ENCODE measurements at regions not wholly inside any gene's neighbourhood (a gene's known extent, or its start where the extent isn't known, plus 50 kb on each side); places are given as distances from the start of the nearest gene placed in this dataset.

DNA sequence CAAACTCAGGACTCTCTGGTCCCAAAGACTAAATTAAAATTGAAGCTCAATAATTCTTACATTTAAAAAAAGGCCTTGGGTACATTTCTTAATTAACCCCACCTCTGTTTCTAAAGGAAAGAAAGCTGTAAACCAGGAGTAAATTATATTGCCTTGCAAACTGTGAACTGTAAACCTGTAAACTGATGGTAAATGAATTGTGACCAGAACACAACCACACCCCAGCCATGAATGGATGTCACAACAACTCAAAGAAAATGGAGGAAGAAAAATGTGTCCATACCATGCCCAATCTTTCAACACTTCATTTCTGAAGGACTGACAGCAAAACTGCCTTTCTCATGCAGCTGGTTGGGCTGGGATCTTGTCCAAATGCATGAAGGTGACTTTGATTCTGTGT, 171.3 kb upstream of the C1orf87 start:
- H3K4me1 ChIP-seq (ENCODE audit: control insufficient read depth, insufficient read depth, low read length, poor library complexity, severe bottlenecking), result no peaks in the 10 kb centered on the region
- Mint-ChIP-seq H3K36me3 (no peaks in the 10 kb centered on the region), H3K9me3 (peaks cover 0 to 8% (median 5%) of the 10 kb centered on the region in 7 donors), H3K4me1 (no peaks in the 10 kb centered on the region), H3K27ac (no peak overlapping the region), H3K27me3 (no peaks in the 10 kb centered on the region), H3K4me3 (no peak overlapping the region)
- ATAC-seq (ENCODE audit: low read depth in 2 of 2), result no peak
- H3K27me3 ChIP-seq (ENCODE audit: control insufficient read depth, insufficient read depth, low read length), result no peaks in the 10 kb centered on the region
- no peak for DNase-seq
- no peak overlapping the region for H3K4me3 ChIP-seq (ENCODE audit: low read depth, low read length)
- H3K36me3 ChIP-seq (ENCODE audit: control insufficient read depth, insufficient read depth, low read length), result no peaks in the 10 kb centered on the region
- no peak overlapping the region for H3K27ac ChIP-seq (ENCODE audit: insufficient read depth, low read length, poor library complexity, severe bottlenecking)
- H3K9me3 ChIP-seq (ENCODE audit: control insufficient read depth in 2 of 2, low read length in 2 of 2), result no peaks in the 10 kb centered on the region

DNA sequence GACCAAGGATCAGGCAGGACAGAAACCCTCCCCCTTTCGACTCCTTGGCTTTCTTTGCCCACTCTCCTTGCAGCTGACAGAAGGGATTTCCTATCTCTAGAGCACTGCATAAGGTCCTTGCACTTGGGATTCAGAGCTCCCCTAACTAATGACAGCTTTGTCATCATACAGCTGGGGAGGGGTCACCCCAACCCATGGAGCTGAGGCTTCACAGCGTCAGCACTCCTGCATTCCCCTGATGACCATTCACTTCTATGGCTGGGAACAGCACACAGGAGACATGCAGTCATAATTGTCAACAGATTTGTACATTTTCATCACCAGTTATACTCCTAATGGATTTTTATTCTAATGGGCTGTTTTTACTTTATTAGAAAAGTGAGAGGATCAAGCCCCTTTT, 161.7 kb upstream of the C1orf87 start:
- DNase-seq (no peak), ATAC-seq (ENCODE audit: low read depth in 2 of 2) (no peak)
- no peak overlapping the region for H3K4me3 ChIP-seq (ENCODE audit: low read depth, low read length)
- Mint-ChIP-seq H3K36me3 (no peaks in the 10 kb centered on the region), H3K9me3 (peaks cover 0 to 3% (median 0%) of the 10 kb centered on the region in 7 donors), H3K27me3 (no peaks in the 10 kb centered on the region), H3K4me3 (no peak overlapping the region), H3K4me1 (no peaks in the 10 kb centered on the region), H3K27ac (no peak overlapping the region)
- no peaks in the 10 kb centered on the region for H3K4me1 ChIP-seq (ENCODE audit: control insufficient read depth, insufficient read depth, low read length, poor library complexity, severe bottlenecking)
- H3K27ac ChIP-seq (ENCODE audit: insufficient read depth, low read length, poor library complexity, severe bottlenecking), result no peak overlapping the region
- no peaks in the 10 kb centered on the region for H3K36me3 ChIP-seq (ENCODE audit: control insufficient read depth, insufficient read depth, low read length)
- no peaks in the 10 kb centered on the region for H3K9me3 ChIP-seq (ENCODE audit: control insufficient read depth in 2 of 2, low read length in 2 of 2)
- no peaks in the 10 kb centered on the region for H3K27me3 ChIP-seq (ENCODE audit: control insufficient read depth, insufficient read depth, low read length)

DNA sequence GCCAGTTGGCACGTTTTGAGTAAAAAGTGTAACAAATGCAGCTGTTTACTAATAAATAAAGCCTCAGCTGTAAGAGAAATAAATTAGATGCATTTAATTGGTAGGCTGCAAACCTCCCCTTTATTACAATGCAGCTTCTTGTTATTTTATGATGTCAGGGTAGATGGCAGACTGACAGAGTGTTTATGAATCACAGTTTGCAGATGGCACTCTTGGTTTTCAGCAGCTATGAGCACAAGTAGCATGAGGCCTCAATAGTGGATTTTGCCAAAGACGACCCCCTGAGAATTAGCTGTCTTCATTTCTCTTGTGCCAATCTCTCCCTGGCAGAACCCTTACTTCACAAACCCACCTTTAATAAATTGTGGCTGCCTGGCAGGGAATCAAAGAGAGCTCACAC, 161.2 kb upstream of the C1orf87 start:
- Mint-ChIP-seq H3K9me3 (peaks cover 0 to 3% (median 0%) of the 10 kb centered on the region in 7 donors), H3K4me3 (no peak overlapping the region), H3K4me1 (no peaks in the 10 kb centered on the region), H3K36me3 (no peaks in the 10 kb centered on the region), H3K27ac (no peak overlapping the region), H3K27me3 (no peaks in the 10 kb centered on the region)
- Histone ChIP-seq H3K4me3 (ENCODE audit: low read depth, low read length) (no peak overlapping the region), H3K9me3 (ENCODE audit: control insufficient read depth in 2 of 2, low read length in 2 of 2) (no peaks in the 10 kb centered on the region), H3K27ac (ENCODE audit: insufficient read depth, low read length, poor library complexity, severe bottlenecking) (no peak overlapping the region), H3K36me3 (ENCODE audit: control insufficient read depth, insufficient read depth, low read length) (no peaks in the 10 kb centered on the region), H3K4me1 (ENCODE audit: control insufficient read depth, insufficient read depth, low read length, poor library complexity, severe bottlenecking) (no peaks in the 10 kb centered on the region), H3K27me3 (ENCODE audit: control insufficient read depth, insufficient read depth, low read length) (no peaks in the 10 kb centered on the region)
- no peak for DNase-seq
- ATAC-seq (ENCODE audit: low read depth in 2 of 2), result no peak

DNA sequence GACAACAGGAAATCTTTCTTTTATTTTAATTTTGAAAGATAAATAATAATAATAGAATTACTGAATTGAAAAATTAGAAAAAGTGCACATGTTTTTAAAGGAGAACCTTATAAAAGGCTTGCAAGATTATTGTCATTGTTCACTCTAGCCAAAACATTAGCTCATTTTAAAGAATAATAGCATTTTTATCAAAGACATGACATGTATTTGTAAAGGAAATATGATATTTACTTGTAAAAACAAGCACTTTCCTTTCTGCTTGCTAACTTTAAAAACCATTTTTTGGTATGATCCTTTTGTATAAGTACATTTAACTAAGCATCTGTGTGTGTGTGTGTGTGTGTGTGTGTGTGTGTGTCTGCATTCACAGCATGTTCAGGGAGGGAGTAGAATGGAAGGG, 156.3 kb upstream of the C1orf87 start:
- ATAC-seq (ENCODE audit: low read depth in 2 of 2) (no peak), DNase-seq (no peak)
- H3K4me3 ChIP-seq (ENCODE audit: low read depth, low read length), result no peak overlapping the region
- H3K27ac ChIP-seq (ENCODE audit: insufficient read depth, low read length, poor library complexity, severe bottlenecking), result no peak overlapping the region
- H3K36me3 ChIP-seq (ENCODE audit: control insufficient read depth, insufficient read depth, low read length), result no peaks in the 10 kb centered on the region
- H3K9me3 Mint-ChIP-seq, result peaks cover 0 to 2% (median 0%) of the 10 kb centered on the region in 7 donors
- no peaks in the 10 kb centered on the region for H3K4me1 Mint-ChIP-seq
- H3K9me3 ChIP-seq (ENCODE audit: control insufficient read depth in 2 of 2, low read length in 2 of 2), result no peaks in the 10 kb centered on the region
- no peak overlapping the region for H3K4me3 Mint-ChIP-seq
- no peaks in the 10 kb centered on the region for H3K36me3 Mint-ChIP-seq
- no peaks in the 10 kb centered on the region for H3K27me3 Mint-ChIP-seq
- H3K27ac Mint-ChIP-seq, result no peak overlapping the region
- H3K27me3 ChIP-seq (ENCODE audit: control insufficient read depth, insufficient read depth, low read length), result no peaks in the 10 kb centered on the region
- no peaks in the 10 kb centered on the region for H3K4me1 ChIP-seq (ENCODE audit: control insufficient read depth, insufficient read depth, low read length, poor library complexity, severe bottlenecking)

DNA sequence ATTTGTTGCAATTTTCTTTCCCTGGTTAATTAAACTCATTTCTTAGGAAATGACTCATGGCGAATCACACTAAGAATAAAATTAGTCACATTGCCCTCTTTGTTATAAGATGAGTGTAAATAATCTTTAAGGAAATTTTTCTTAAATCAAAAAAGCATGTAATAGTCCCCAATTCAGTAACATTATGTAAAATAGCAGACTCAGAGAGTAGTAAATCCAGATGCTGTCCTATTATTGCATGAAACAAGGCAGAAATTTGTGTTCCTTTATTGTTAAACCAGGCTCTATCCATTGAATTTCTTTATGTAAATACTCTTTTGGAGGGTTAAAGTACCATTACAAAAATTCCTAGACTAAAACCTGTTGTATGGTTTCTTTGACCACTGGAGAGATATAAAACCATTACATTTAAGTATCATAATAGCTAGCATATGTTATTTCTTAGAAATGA, 154.5 kb upstream of the C1orf87 start:
- H3K27ac Mint-ChIP-seq, result no peak overlapping the region
- H3K36me3 Mint-ChIP-seq, result no peaks in the 10 kb centered on the region
- peaks cover 0 to 3% (median 0%) of the 10 kb centered on the region in 7 donors for H3K9me3 Mint-ChIP-seq

DNA sequence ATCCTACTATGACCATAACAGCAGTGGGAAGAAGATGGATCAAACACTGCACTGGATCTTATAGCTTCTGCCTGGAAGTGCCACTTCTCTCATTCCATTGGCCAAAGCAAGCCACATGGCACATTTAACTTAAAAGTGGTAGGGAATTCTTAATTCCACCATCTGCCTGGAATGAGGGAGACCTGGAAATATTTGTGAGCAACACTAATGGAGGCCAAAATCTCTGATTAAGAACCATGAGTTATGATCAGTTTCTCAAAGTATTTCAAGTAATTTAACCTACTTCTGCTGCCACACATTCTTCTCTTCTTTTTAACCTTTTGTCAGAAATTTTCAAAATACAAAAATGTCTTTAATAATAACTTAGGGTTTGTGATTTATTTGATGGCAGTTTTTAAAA, 154.0 kb upstream of the C1orf87 start:
- H3K4me1 ChIP-seq (ENCODE audit: control insufficient read depth, insufficient read depth, low read length, poor library complexity, severe bottlenecking), result no peaks in the 10 kb centered on the region
- Mint-ChIP-seq H3K27me3 (no peaks in the 10 kb centered on the region), H3K36me3 (no peaks in the 10 kb centered on the region), H3K9me3 (peaks cover 0 to 3% (median 0%) of the 10 kb centered on the region in 7 donors), H3K4me3 (no peak overlapping the region), H3K27ac (no peak overlapping the region), H3K4me1 (no peaks in the 10 kb centered on the region)
- no peak overlapping the region for H3K4me3 ChIP-seq (ENCODE audit: low read depth, low read length)
- H3K27ac ChIP-seq (ENCODE audit: insufficient read depth, low read length, poor library complexity, severe bottlenecking), result no peak overlapping the region
- no peaks in the 10 kb centered on the region for H3K36me3 ChIP-seq (ENCODE audit: control insufficient read depth, insufficient read depth, low read length)
- ATAC-seq (ENCODE audit: low read depth in 2 of 2), result no peak
- DNase-seq, result no peak
- H3K9me3 ChIP-seq (ENCODE audit: control insufficient read depth in 2 of 2, low read length in 2 of 2), result no peaks in the 10 kb centered on the region
- no peaks in the 10 kb centered on the region for H3K27me3 ChIP-seq (ENCODE audit: control insufficient read depth, insufficient read depth, low read length)

More for the DNA sequence above, 154.5 kb upstream of the C1orf87 start:
- H3K27me3 Mint-ChIP-seq, result no peaks in the 10 kb centered on the region
- H3K4me3 Mint-ChIP-seq, result no peak overlapping the region
- H3K4me1 ChIP-seq (ENCODE audit: control insufficient read depth, insufficient read depth, low read length, poor library complexity, severe bottlenecking), result no peaks in the 10 kb centered on the region
- DNase-seq (no peak), ATAC-seq (ENCODE audit: low read depth in 2 of 2) (no peak)
- H3K4me1 Mint-ChIP-seq, result no peaks in the 10 kb centered on the region
- H3K36me3 ChIP-seq (ENCODE audit: control insufficient read depth, insufficient read depth, low read length), result no peaks in the 10 kb centered on the region
- no peaks in the 10 kb centered on the region for H3K9me3 ChIP-seq (ENCODE audit: control insufficient read depth in 2 of 2, low read length in 2 of 2)
- no peak overlapping the region for H3K4me3 ChIP-seq (ENCODE audit: low read depth, low read length)
- H3K27ac ChIP-seq (ENCODE audit: insufficient read depth, low read length, poor library complexity, severe bottlenecking), result no peak overlapping the region
- H3K27me3 ChIP-seq (ENCODE audit: control insufficient read depth, insufficient read depth, low read length), result no peaks in the 10 kb centered on the region

DNA sequence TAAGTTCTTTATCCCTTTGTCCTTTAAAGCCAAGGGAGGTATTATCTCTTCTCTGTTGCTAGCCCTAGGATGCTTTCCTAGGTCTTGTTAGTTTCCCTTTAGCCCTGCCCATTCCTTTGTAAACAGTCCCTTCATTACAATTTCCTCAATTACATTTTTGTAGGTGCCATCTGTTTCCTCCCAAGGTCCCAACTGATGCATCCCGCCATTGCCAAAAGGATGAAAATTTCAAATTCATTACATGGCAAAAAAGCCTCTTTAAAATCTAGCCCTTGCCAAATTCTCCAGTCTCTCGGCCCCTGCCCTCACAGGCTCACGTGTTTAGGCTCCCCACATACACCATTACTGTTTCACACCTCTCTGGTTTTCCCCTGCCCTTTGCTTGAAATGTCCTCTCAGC, 151.9 kb upstream of the C1orf87 start:
- Histone ChIP-seq H3K27me3 (ENCODE audit: control insufficient read depth, insufficient read depth, low read length) (no peaks in the 10 kb centered on the region), H3K9me3 (ENCODE audit: control insufficient read depth in 2 of 2, low read length in 2 of 2) (no peaks in the 10 kb centered on the region), H3K4me1 (ENCODE audit: control insufficient read depth, insufficient read depth, low read length, poor library complexity, severe bottlenecking) (no peaks in the 10 kb centered on the region), H3K36me3 (ENCODE audit: control insufficient read depth, insufficient read depth, low read length) (no peaks in the 10 kb centered on the region), H3K27ac (ENCODE audit: insufficient read depth, low read length, poor library complexity, severe bottlenecking) (no peak overlapping the region), H3K4me3 (ENCODE audit: low read depth, low read length) (no peak overlapping the region)
- Mint-ChIP-seq H3K36me3 (no peaks in the 10 kb centered on the region), H3K27me3 (no peaks in the 10 kb centered on the region), H3K27ac (no peak overlapping the region), H3K4me3 (no peak overlapping the region), H3K4me1 (no peaks in the 10 kb centered on the region), H3K9me3 (peaks cover 0 to 3% (median 0%) of the 10 kb centered on the region in 7 donors)
- ATAC-seq (ENCODE audit: low read depth in 2 of 2) (no peak), DNase-seq (no peak)

DNA sequence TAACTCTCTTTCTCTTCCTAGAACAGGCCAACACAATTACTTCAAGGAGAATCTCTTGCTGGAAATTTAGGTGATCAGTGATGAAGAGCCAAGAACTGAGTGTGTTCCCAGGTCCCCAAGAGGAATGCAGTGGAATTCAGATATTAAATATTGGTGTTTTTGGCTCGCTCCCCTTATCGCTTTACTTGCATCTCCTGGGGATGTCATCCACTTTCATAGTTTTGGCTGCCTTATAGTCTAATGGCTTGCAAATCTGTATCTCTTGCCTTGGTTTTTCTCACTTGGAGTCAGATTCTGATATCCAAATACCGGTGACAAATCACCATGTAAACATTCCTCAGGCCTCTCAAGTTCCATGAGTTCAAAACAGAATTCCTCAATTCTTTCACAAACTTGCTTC, 151.0 kb upstream of the C1orf87 start:
- DNase-seq (no peak), ATAC-seq (ENCODE audit: low read depth in 2 of 2) (no peak)
- no peaks in the 10 kb centered on the region for H3K4me1 Mint-ChIP-seq
- H3K4me3 Mint-ChIP-seq, result no peak overlapping the region
- Histone ChIP-seq H3K27ac (ENCODE audit: insufficient read depth, low read length, poor library complexity, severe bottlenecking) (no peak overlapping the region), H3K9me3 (ENCODE audit: control insufficient read depth in 2 of 2, low read length in 2 of 2) (no peaks in the 10 kb centered on the region), H3K4me1 (ENCODE audit: control insufficient read depth, insufficient read depth, low read length, poor library complexity, severe bottlenecking) (no peaks in the 10 kb centered on the region), H3K27me3 (ENCODE audit: control insufficient read depth, insufficient read depth, low read length) (no peaks in the 10 kb centered on the region), H3K36me3 (ENCODE audit: control insufficient read depth, insufficient read depth, low read length) (no peaks in the 10 kb centered on the region), H3K4me3 (ENCODE audit: low read depth, low read length) (no peak overlapping the region)
- no peaks in the 10 kb centered on the region for H3K36me3 Mint-ChIP-seq
- peaks cover 0 to 3% (median 0%) of the 10 kb centered on the region in 7 donors for H3K9me3 Mint-ChIP-seq
- H3K27ac Mint-ChIP-seq, result no peak overlapping the region
- no peaks in the 10 kb centered on the region for H3K27me3 Mint-ChIP-seq
